HUES6 (cell line): ENCODE measurements at regions not wholly inside any gene's neighbourhood (a gene's known extent, or its start where the extent isn't known, plus 50 kb on each side); places are given as distances from the start of the nearest gene placed in this dataset.

Experiments used
- H3K27ac ChIP-seq: 2 replicates; pipeline ENCODE4 v1.7.0; 2013; ENCODE audit warnings: low read depth, mild to moderate bottlenecking, low read length, inconsistent platforms
- H3K27me3 ChIP-seq: 2 replicates; pipeline ENCODE4 v1.6.1; 2013; ENCODE audit warnings: low read length; ENCODE audit not compliant: control insufficient read depth, insufficient read depth
- H3K36me3 ChIP-seq: 2 replicates; pipeline ENCODE4 v1.6.1; 2013; ENCODE audit warnings: low read length; ENCODE audit not compliant: control insufficient read depth, insufficient read depth
- H3K4me1 ChIP-seq: 2 replicates; pipeline ENCODE4 v1.6.1; 2013; ENCODE audit warnings: low read length; ENCODE audit not compliant: control insufficient read depth, insufficient read depth
- H3K4me3 ChIP-seq: 2 replicates; pipeline ENCODE4 v1.5.1; 2013; ENCODE audit warnings: low read depth, low read length
- H3K9ac ChIP-seq: one replicate; pipeline ENCODE4 v1.6.1; 2013; ENCODE audit warnings: mild to moderate bottlenecking, low read length
- H3K9me3 ChIP-seq: 2 replicates; pipeline ENCODE4 v1.6.1; 2013; ENCODE audit warnings: low read depth, low read length; ENCODE audit not compliant: control insufficient read depth, insufficient read depth

DNA sequence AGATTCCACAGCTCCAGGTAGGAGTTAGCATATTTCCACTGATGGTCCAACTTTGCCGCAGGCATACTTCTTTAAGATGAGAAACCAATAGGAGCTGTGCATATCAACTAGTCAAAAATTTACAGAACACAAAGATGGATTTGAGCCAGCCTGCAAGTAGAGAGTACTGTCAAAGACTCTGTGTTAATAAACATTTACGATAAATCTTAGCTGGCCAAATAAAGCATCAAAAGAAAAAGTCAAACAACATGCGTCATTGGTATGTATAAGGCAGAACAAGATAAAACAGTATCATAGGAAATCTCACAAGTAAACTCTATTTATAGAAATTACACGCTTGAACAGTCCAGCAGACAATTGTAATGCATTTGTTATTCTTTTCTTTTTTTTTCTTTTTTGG, 907.4 kb upstream of the AGA start:
- no peak overlapping the region for H3K4me3 ChIP-seq
- no peaks in the 10 kb centered on the region for H3K4me1 ChIP-seq
- no peaks in the 10 kb centered on the region for H3K9me3 ChIP-seq
- no peak overlapping the region for H3K9ac ChIP-seq
- H3K27me3 ChIP-seq: no peaks in the 10 kb centered on the region
- no peak overlapping the region for H3K27ac ChIP-seq
- H3K36me3 ChIP-seq: no peaks in the 10 kb centered on the region

DNA sequence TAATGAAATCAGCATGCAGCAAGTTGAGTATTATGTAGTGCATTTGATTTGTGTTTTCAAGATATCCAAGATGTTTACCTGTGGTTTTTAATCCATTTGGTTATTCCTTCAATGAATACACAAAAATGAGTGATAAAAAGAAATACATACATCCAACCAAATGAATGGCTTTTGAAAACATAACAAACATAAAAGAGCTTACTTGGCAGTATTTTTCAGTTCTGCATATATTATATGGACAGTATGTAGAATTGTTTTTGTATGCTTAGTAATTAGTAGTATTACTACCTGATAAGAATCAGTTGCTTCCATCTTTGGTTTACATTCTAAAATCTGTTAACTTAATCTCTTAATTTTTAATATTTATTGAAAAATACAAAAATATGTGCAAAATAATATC, 908.9 kb upstream of the AGA start:
- no peaks in the 10 kb centered on the region for H3K4me1 ChIP-seq
- H3K36me3 ChIP-seq: no peaks in the 10 kb centered on the region
- no peak overlapping the region for H3K9ac ChIP-seq
- 0 out of 2 replicates have a peak, but pooled peaks cover 3% of the 10 kb centered on the region for H3K9me3 ChIP-seq
- no peak overlapping the region for H3K4me3 ChIP-seq
- H3K27ac ChIP-seq: no peak overlapping the region
- no peaks in the 10 kb centered on the region for H3K27me3 ChIP-seq

DNA sequence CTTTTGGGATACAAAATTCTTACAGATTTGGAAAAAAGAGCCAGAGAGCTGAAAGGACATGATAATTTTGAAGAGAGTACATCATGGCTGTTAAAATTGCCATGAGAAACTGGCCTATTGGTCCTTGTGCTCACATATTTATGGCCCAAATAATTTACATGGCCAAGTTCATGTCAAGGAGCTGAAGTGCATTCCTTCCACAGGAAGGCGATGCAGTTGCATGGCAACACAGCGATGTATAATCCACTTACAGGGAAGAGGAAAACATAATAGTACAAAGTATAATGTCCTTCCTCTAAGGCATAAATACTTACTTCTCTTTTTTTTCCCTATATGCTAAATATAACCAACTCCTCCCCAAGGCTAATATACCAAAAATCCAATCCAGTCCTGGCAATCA, 914.5 kb upstream of the AGA start:
- Histone ChIP-seq H3K27me3 (no peaks in the 10 kb centered on the region), H3K9me3 (0 out of 2 replicates have a peak, but pooled peaks cover 3% of the 10 kb centered on the region), H3K9ac (no peak overlapping the region)

DNA sequence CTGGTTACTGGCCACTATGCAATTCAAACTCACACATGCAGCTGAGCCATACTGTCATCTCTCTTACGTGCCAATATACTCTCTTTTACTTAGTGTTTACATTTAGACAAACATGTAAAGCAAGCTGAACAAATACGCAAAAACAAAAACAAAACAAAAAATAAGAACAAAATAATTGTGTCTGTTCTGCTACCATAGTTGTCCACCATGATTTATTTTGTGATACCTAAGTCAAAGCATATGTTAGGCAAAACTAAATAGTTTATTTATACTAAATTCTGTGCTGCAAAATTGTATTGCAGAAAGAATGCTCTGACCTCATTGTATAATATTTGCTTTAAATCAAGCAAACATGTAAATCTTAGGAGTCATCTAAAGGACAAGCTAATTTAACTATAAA, 943.2 kb upstream of the AGA start:
- H3K27me3 ChIP-seq: no peaks in the 10 kb centered on the region
- H3K4me3 ChIP-seq: no peak overlapping the region
- H3K9me3 ChIP-seq: no peaks in the 10 kb centered on the region
- no peak overlapping the region for H3K27ac ChIP-seq
- no peaks in the 10 kb centered on the region for H3K4me1 ChIP-seq
- no peaks in the 10 kb centered on the region for H3K36me3 ChIP-seq
- no peak overlapping the region for H3K9ac ChIP-seq

More for the DNA sequence above, 914.5 kb upstream of the AGA start:
- H3K4me3 ChIP-seq: no peak overlapping the region
- H3K4me1 ChIP-seq: no peaks in the 10 kb centered on the region
- no peaks in the 10 kb centered on the region for H3K36me3 ChIP-seq
- no peak overlapping the region for H3K27ac ChIP-seq

DNA sequence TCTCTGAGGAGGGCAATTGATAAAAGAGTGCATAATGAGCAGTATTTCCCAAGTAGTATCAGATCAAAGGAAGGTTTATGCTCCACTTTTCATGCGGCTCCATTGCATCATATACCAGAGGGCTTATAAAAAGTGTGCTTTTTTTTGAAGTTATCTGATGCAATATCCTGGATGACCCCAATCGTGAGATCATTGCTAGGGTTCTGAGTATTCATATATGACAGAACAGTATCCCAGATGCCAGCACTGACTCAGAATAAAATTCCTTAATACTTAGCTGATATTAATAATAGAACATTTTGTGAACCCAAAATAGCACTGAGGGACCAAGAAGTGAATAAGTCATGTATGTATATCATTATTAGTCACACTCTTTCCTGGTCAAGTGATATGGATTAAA, 945.5 kb upstream of the AGA start:
- Histone ChIP-seq H3K4me3 (no peak overlapping the region), H3K4me1 (no peaks in the 10 kb centered on the region), H3K36me3 (no peaks in the 10 kb centered on the region), H3K27ac (no peak overlapping the region), H3K9ac (no peak overlapping the region), H3K27me3 (no peaks in the 10 kb centered on the region), H3K9me3 (no peaks in the 10 kb centered on the region)

DNA sequence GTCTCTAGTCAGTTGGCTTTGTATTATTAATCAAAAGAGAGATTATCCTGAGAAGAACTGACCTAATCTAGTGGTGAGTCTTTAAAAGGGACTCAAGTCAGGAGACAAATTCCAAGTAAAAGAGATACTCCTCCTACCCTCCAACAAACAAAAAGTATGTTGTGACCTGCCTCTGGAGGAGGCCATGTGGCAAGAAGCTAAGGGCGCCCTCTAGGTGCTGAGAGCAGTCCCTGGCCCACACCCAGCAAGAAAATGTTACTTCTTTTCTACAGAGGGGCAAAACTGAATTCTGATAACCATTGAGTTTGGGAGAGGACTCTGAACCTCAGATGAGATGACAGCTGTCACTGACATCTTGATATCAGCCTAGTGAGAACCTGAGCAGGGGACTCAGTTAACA, 953.6 kb upstream of the AGA start:
- 0 out of 2 replicates have a peak, but pooled peaks cover 7% of the 10 kb centered on the region for H3K9me3 ChIP-seq
- no peak overlapping the region for H3K4me3 ChIP-seq
- H3K36me3 ChIP-seq: no peaks in the 10 kb centered on the region
- H3K9ac ChIP-seq: no peak overlapping the region
- no peak overlapping the region for H3K27ac ChIP-seq
- H3K4me1 ChIP-seq: no peaks in the 10 kb centered on the region
- no peaks in the 10 kb centered on the region for H3K27me3 ChIP-seq

DNA sequence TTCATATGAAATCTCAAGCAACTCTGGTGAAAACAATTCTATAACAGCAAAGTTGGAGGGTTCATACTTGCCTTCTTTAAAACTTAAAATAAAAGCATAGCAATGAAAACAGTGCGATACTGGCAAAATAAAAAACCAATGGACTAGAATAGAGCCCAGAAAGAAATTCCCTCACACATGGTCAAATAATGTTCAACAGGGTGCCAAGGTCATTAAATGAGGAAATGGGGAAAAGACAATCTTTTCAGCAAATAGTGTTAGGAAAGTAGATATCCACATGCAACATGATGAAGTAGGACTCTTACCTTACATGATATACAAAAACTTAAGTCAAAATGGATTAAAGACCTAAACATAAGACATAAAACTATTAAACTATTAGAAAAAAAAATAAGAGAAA, 970.2 kb upstream of the AGA start:
- H3K4me3 ChIP-seq: no peak overlapping the region
- H3K9ac ChIP-seq: no peak overlapping the region
- no peak overlapping the region for H3K27ac ChIP-seq
- H3K4me1 ChIP-seq: no peaks in the 10 kb centered on the region; the same call in 1 of the 2 replicates
- H3K9me3 ChIP-seq: no peaks in the 10 kb centered on the region
- H3K36me3 ChIP-seq: no peaks in the 10 kb centered on the region
- no peaks in the 10 kb centered on the region for H3K27me3 ChIP-seq

DNA sequence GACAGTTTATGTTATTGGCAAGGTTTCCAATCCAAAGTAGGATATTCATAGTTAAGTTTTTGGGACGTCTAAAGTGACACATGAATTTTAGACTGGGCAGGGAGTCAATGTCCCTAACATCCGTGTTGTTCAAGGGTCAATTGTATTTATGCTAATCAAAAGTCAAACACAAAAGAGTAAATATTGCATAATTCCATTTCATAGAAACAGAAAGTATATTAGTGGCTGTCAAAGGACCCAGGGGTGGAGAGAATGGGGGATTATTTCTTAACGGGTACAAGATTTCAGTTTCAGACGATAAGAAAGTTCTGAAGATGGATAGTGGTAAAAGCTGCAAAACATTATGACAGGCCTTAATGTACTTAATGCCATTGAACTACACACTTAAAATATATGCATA, 971.8 kb upstream of the AGA start:
- H3K9ac ChIP-seq: no peak overlapping the region
- no peaks in the 10 kb centered on the region; the same call in 1 of the 2 replicates for H3K4me1 ChIP-seq
- no peak overlapping the region for H3K27ac ChIP-seq
- no peaks in the 10 kb centered on the region for H3K27me3 ChIP-seq
- no peaks in the 10 kb centered on the region for H3K36me3 ChIP-seq
- no peak overlapping the region for H3K4me3 ChIP-seq
- no peaks in the 10 kb centered on the region for H3K9me3 ChIP-seq

DNA sequence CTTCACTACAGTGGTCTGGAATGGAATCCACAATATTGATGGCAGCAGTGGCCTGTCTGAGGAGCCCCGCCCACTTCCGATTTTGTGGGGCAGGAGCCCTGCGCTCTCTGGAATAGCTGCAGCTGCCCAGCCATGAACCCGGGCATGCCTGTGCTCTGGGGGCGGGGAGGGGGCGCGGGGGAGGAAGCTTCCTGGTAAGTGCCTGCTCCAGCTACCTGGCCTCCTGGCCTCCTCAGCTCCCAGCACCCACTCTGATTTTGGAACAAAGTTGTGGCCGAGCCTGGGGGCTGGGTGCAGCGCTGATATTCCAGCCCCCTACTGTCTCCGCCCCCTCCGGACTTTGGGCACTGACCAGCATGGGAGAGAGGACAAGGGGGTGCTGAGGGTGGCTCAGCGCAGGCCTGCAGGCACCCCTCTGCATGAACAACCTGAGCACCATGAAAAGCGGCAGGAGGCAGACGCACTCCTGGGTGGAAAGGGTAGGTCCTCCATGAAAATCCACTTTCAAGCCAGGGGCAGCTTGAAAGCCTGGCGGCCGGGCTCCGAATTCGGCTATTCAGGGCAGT, 972.7 kb upstream of the AGA start:
- Histone ChIP-seq H3K27ac (no peak overlapping the region), H3K4me3 (no peak overlapping the region), H3K36me3 (no peaks in the 10 kb centered on the region), H3K4me1 (no peaks in the 10 kb centered on the region; the same call in 1 of the 2 replicates), H3K27me3 (no peaks in the 10 kb centered on the region), H3K9me3 (no peaks in the 10 kb centered on the region), H3K9ac (no peak overlapping the region)

DNA sequence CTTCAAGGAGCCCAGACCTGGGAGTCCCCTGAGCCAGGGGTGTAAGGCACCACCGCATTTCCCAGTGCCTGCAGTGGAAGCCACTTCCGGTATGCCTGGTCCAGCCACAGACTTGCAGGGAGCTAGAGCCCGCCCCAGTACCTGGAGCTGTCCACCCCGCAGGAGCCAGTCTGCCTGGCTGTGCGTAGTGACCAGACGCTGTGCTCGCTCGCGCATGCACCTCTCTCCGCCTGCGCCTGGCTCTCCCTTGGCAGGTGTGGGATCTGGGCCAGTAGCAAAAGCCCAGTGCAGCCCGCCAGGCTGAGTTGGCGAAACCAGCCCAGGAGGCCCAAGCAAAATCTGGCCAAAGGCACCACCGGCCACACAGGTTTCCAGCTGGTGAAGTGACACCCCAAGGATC, 973.7 kb upstream of the AGA start:
- no peak overlapping the region for H3K9ac ChIP-seq
- no peaks in the 10 kb centered on the region; the same call in 1 of the 2 replicates for H3K4me1 ChIP-seq
- no peak overlapping the region for H3K4me3 ChIP-seq
- no peaks in the 10 kb centered on the region for H3K27me3 ChIP-seq
- H3K36me3 ChIP-seq: no peaks in the 10 kb centered on the region
- no peak overlapping the region for H3K27ac ChIP-seq
- no peaks in the 10 kb centered on the region for H3K9me3 ChIP-seq

DNA sequence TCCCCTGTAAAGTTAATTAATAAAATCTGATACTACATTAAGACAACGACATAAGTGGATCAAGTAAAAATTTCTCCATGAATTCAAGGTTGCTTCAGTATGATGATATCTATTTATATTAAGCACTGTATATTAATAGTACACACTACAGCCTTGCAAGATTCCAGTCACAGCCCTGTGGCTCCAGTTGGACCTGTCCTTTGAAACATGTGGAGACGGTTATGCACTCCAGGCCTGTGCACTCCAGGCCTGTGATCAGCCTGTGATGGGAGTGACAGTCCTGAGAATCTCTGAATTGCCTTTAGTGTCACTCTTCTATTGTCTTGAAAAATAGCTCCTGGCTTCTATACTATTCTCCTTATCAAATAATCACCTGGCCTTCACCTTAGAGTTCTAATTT, 981.1 kb upstream of the AGA start:
- H3K4me3 ChIP-seq: no peak overlapping the region
- H3K9me3 ChIP-seq: no peaks in the 10 kb centered on the region
- no peaks in the 10 kb centered on the region for H3K4me1 ChIP-seq
- H3K27ac ChIP-seq: no peak overlapping the region
- H3K9ac ChIP-seq: no peak overlapping the region
- H3K36me3 ChIP-seq: no peaks in the 10 kb centered on the region
- H3K27me3 ChIP-seq: no peaks in the 10 kb centered on the region

DNA sequence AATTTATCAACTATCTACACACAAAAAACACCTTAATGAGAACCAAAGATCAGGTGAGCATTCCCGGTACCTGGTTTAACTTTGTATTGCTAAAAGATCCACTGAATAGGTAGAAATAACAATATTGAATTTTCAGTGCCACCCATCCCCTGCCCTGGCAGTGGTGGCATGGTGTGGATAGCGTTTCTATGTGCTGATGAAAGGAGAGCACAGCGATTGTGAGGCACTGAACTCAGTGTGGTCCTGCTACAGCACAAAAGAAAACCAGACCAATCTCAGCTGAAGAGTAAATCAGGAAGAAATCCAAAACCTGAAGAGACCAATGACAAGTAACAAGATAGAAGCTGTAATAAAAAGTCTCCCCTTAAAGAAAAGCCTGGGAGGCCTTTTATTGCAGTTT, 984.6 kb upstream of the AGA start:
- H3K27me3 ChIP-seq: no peaks in the 10 kb centered on the region

More for the DNA sequence above, 984.6 kb upstream of the AGA start:
- H3K9me3 ChIP-seq: no peaks in the 10 kb centered on the region
- no peaks in the 10 kb centered on the region for H3K4me1 ChIP-seq
- H3K36me3 ChIP-seq: no peaks in the 10 kb centered on the region
- no peak overlapping the region for H3K9ac ChIP-seq
- H3K27ac ChIP-seq: no peak overlapping the region
- no peak overlapping the region for H3K4me3 ChIP-seq
